T-helper 1 cell (primary cell): ENCODE measurements at regions not wholly inside any gene's neighbourhood (a gene's known extent, or its start where the extent isn't known, plus 50 kb on each side); places are given as distances from the start of the nearest gene placed in this dataset.

ENCODE experiments used
- DNase-seq, 5 donors: peaks; one replicate each; pipeline ENCODE4 v3.0.0-alpha.2; 2012 to 2020

DNA sequence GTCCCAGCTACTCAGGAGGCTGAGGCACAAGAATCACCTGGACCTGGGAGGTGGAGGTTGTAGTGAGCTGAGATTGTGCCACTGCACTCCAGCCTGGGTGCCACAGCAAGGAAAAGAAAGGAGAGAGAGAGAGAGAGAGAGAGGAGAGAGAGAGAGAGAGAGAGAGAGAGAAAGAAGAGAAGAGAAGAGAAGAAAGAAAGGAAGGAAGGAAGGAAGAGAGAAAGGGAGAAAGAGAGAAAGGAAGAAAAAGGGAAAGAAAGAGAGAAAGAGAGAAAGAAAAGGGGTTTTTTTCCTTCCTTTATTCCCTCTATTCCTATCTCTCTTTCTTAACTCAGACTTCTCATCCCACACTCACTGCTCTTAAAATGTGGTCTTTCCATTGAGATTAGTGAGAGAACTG is 238.7 kb upstream of the PRDM1 start:
- DNase-seq: no peak

- no peak for DNase-seq
Measured at GRCh38 chr6:105844275-105844883, 241.8 kb upstream of the PRDM1 start.

GRCh38 chr6:105839266-105839665 is 246.9 kb upstream of the PRDM1 start:
- no peak for DNase-seq

- no peak for DNase-seq
Measured at GRCh38 chr6:105838171-105838570, 248.0 kb upstream of the PRDM1 start.

GRCh38 chr6:105836889-105837288 is 249.2 kb upstream of the PRDM1 start:
- DNase-seq: no peak

DNA sequence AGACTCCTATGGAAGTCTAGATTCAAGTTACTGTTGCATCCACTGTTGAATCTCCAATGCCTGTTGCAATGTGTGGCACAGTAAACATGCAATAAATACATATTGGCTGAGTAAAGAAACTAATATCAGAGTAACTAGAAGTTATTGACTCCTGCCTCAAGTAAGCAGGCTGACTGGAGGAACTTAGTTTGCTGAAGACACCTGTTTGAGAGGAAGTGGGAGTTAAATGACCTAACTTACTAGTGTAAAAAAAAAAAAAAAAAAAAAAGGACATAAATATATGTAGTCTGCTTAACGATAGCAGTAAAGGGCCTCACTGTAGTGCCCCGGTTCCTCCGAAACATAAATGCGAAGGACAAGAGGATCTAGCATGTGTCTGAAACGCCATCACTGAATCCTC is 249.8 kb upstream of the PRDM1 start:
- DNase-seq: no peak

- DNase-seq: peak in 1 of 5 donors; percentile 20
Measured at GRCh38 chr6:105835373-105835772, 250.8 kb upstream of the PRDM1 start.

DNA sequence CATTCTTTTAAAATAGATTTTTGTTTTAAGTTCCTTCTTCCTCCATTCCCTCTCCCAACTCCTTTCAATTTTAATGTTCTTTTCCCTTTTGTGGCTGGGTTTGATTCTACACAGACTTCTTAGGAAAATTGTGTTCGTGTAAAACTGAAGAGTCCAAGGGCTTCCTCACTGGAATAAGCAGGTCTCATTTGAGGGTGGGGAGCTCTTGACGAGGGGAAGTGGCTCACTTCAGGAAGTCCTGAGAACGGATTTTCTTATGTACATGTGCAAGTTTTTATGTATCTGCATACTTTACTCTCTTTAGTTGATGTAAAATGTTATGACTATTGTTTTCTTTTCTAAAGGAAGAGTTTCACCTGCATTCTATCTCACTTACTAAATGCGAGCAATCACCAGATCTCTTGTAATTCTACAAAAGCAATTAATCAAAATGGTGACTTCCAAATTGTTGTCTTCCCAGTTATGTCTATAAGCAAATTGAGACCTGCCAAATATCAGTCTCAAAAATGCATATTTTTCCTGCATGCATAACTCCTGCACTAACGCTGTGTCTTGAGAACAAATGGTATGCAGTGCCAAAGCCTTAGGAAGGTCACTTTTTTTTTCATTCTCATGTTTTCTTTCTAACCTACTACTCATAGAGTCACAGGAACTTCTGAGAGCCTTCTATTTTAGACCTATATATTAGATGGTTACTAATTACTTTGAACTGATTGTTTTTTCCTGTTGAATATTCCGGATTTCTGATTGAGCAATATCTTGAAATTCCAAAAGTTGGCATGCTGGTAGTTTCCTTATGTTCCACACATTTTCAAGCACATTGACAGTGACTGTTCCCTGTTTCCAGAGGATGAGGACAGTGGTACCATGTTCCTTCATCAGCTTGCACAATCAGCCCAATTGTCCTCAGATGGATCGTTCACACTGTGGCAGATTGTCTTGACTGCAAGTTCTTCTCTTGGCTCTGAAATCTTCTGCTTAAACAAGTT is 251.9 kb upstream of the PRDM1 start:
- DNase-seq: no peak

GRCh38 chr6:105832313-105832761 is 253.8 kb upstream of the PRDM1 start:
- DNase-seq: no peak

GRCh38 chr6:105831311-105832097 is 254.6 kb upstream of the PRDM1 start:
- no peak for DNase-seq

DNA sequence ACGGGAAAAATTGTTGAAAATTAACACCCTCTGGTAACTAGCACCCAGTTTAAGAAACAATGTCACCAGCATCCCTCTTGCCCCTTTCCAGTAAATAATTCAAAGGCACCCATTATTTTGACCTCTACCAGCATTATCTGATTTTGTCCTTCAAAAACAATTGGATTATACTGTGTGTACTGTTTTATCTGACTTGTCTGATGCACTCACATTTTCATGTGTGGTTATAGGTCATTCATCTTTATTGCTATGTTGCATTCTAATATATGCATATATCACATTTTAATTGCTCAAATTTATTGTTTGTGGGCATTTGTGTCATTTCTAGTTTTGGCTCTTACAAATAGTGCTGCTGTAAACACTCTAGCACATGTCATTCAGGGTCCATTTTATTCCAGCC is 260.9 kb upstream of the PRDM1 start:
- DNase-seq: no peak

GRCh38 chr6:105824732-105825131 is 261.4 kb upstream of the PRDM1 start:
- DNase-seq: peak in 1 of 5 donors; percentile 13

GRCh38 chr6:105821777-105822176 is 264.4 kb upstream of the PRDM1 start:
- no peak for DNase-seq

GRCh38 chr6:105821027-105821426 is 265.1 kb upstream of the PRDM1 start:
- DNase-seq: no peak

DNA sequence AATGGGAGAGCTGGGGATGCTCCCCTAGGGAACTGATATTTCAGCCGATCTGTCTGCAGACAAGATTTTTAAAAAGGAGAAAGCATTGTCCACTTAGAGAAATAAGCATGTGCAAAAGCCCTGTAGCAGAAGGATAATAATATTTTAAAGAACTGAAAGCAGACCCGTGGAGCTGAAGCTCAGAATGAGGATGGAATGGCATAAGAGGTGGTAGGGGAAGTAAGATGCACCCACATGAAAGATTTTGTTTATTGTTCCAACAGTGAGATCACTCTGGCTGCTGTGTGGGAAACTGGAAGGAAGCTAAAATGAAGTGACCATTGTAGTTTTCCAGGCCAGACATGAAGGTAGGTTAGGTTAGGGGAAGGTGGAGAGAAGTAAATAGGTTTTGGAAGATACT is 266.4 kb upstream of the PRDM1 start:
- no peak for DNase-seq

DNA sequence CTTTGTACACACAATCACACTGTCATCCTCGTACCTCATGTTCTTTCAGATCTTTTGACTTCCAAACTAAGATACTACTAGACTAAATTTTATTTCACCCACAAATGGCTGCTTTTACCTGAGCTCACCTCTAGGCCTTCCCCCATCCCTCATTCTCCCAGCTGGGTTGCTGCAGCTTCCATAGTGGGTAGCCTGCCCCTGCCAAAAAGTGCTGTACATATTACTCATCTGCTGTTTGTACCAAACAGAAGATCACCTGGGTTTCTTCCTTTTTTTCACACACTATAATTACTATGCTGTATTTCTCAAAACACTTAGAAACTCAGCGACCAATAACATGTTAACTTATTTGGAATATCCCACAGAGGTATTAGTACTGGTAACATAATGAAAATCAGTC is 267.6 kb upstream of the PRDM1 start:
- no peak for DNase-seq

DNA sequence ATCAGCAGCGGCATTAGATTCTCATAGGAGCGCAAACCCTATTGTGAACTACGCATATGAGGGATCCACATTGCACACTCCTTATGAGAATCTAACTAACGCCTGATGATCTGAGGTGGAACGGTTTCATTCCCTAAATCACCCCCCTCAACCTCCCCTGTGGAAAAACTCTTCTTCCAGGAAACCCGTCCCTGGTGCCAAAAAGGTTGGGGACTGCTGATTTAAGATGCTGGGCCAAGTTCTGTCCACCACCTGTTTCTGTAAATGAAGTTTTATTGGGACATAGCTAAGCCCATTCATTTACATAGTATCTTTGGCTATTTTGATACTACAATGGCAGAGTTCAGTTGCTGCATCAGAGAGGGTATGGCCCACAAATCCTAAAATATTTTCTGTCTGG is 268.2 kb upstream of the PRDM1 start:
- no peak for DNase-seq

DNA sequence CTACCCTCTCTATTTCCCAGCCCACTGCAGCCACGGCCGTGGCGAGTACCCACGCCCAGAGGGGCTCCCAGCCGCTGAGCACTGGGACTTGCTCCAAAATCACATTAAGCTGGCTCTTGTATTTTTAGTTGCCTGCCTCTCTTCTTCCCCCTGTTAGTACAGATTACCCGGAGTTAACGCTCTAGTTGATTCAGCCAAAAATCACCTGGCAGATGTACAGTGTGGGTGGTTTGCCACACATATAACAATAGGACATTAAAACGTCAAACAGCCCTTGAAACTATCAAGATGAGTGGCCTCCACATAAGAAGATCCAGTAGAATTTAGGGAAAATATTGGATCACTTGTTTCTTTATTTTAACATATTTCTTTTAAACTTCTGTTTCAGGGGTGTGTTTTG is 268.8 kb upstream of the PRDM1 start:
- no peak for DNase-seq

GRCh38 chr6:105816847-105817246 is 269.3 kb upstream of the PRDM1 start:
- DNase-seq: no peak

GRCh38 chr6:105815661-105816555 is 270.2 kb upstream of the PRDM1 start:
- peak in 1 of 5 donors; percentile 19 for DNase-seq

- peak in 1 of 5 donors; percentile 87 for DNase-seq
Measured at GRCh38 chr6:105814745-105815536, 271.2 kb upstream of the PRDM1 start.
